Duodenal mucosa (tissue), 2 donors: ENCODE measurements at regions not wholly inside any gene's neighbourhood (a gene's known extent, or its start where the extent isn't known, plus 50 kb on each side); places are given as distances from the start of the nearest gene placed in this dataset.
"Not testable (repeated sequence)": the region's sequence is repeated elsewhere in the genome, so short reads cannot be mapped to it uniquely, and the experiment has no call there.

Experiments used
- H3K27ac ChIP-seq: one replicate; pipeline ENCODE4 v1.7.0; 2013; ENCODE audit warnings: low read depth, low read length
- H3K27me3 ChIP-seq, 2 donors: one replicate each; pipeline ENCODE4 v1.7.0; 2013; ENCODE audit warnings: low read length in 2 of 2, control low read depth in 1 of 2; ENCODE audit not compliant: insufficient read depth in 2 of 2, control insufficient read depth in 1 of 2
- H3K36me3 ChIP-seq, 2 donors: one replicate each; pipeline ENCODE4 v1.7.0; 2013; ENCODE audit warnings: low read length in 2 of 2, control low read depth in 1 of 2; ENCODE audit not compliant: insufficient read depth in 2 of 2, control insufficient read depth in 1 of 2
- H3K4me1 ChIP-seq, 2 donors: one replicate each; pipeline ENCODE4 v1.7.0; 2013; ENCODE audit warnings: low read length in 2 of 2, control low read depth in 1 of 2; ENCODE audit not compliant: insufficient read depth in 2 of 2, control insufficient read depth in 1 of 2
- H3K4me3 ChIP-seq, 2 donors: one replicate each; pipeline ENCODE4 v1.7.0; 2013; ENCODE audit warnings: low read length in 2 of 2, low read depth in 1 of 2
- H3K9ac ChIP-seq, 2 donors: one replicate each; pipeline ENCODE4 v1.7.0; 2013; ENCODE audit warnings: low read length in 2 of 2, low read depth in 1 of 2
- H3K9me3 ChIP-seq, 2 donors: one replicate each; pipeline ENCODE4 v1.7.0; 2013; ENCODE audit warnings: low read length in 2 of 2, control low read depth in 1 of 2; ENCODE audit not compliant: control insufficient read depth in 1 of 2

DNA sequence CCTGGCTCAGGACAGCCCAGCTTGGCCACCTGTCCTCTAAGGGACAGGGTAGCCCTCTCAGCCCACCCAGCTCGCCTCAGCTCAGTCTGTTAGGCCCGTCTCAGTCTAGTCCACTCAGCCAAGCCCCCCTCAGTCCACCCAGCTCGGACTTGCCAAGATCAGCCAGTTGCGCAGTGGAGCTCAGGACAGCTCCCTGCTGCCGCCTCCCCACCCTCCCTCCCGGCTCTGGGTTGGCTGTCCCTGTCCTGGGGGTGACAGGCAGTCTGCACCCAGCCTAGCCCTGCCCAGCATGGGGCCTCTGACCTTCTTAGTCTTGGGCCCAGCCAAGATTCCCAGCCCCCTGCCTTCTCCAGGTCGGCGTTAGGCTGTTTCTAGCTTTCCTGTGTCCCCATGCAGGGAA, 196.9 kb downstream of the TMEM121 start:
- H3K9me3 ChIP-seq, H3K4me3 ChIP-seq: not testable (repeated sequence)

GRCh38 chr14:105723776-105724175, 197.4 kb downstream of the TMEM121 start:
- H3K36me3 ChIP-seq, H3K9me3 ChIP-seq, H3K27ac ChIP-seq, H3K4me3 ChIP-seq, H3K27me3 ChIP-seq, H3K9ac ChIP-seq, H3K4me1 ChIP-seq: not testable (repeated sequence)

More for the DNA sequence above, 196.9 kb downstream of the TMEM121 start:
- not testable (repeated sequence) for H3K27me3 ChIP-seq, H3K27ac ChIP-seq, H3K36me3 ChIP-seq, H3K9ac ChIP-seq, H3K4me1 ChIP-seq

GRCh38 chr14:105729825-105730368, 203.5 kb downstream of the TMEM121 start:
- not testable (repeated sequence) for H3K27ac ChIP-seq, H3K9ac ChIP-seq, H3K27me3 ChIP-seq, H3K9me3 ChIP-seq, H3K4me3 ChIP-seq, H3K36me3 ChIP-seq, H3K4me1 ChIP-seq

DNA sequence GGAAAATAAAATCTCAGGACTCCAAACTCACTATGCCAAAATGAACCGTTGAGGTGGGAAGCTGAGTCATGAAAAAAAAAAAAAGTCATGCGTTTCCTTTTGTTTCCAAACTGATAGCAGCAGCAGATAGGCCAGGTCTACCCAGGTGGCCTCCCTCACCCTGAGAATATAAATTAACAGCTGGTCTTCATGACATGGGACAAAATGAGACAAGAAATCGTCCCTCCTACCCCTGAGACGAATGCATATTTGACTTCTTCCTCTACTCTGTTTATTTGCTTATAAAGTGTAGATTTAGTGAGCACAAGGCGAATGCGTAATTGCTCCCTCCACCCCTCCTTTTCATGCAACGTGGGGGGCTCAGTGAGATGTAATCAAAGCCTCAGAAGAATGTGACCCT, 204.3 kb downstream of the TMEM121 start:
- H3K4me3 ChIP-seq, H3K9me3 ChIP-seq, H3K36me3 ChIP-seq, H3K4me1 ChIP-seq, H3K9ac ChIP-seq, H3K27ac ChIP-seq, H3K27me3 ChIP-seq: not testable (repeated sequence)

DNA sequence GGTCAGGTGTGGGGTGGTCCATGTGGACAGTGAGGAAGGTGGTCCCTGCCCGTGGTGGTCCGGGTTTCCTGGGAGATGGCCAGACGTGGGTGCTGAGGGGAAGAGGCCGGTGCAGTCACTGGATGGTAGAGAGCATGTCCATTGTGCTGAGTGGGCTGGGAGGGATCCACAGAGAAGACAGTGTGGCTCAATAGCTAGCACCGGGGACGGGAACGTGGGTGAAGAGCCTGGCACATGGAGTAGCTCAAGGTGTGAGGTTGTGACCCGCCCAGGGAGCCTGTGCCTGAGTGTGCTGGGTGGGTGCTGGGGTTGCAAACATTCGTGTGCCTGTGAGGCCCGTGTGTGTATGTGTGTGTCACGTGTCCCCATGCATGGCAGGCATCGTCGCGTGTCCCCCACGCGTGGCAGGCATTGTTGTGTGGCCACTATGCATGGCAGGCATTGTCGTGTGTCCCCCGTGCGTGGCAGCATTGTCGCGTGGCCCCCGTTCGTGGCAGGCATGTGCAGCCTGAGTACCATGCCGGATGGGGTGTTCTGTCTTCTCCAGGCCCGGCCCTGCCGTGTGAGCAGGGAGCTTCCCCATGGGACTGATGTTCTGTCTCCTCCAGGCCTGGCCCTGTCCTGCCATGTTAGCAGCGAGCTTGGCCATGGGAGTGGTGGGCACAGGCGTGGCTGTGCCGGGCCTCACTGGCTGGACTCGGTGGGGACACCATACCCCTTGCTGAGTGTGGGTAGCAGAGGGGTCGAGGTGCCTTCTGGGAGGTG, 205.0 kb downstream of the TMEM121 start:
- not testable (repeated sequence) for H3K36me3 ChIP-seq, H3K4me3 ChIP-seq, H3K27ac ChIP-seq, H3K9me3 ChIP-seq, H3K4me1 ChIP-seq, H3K27me3 ChIP-seq, H3K9ac ChIP-seq

DNA sequence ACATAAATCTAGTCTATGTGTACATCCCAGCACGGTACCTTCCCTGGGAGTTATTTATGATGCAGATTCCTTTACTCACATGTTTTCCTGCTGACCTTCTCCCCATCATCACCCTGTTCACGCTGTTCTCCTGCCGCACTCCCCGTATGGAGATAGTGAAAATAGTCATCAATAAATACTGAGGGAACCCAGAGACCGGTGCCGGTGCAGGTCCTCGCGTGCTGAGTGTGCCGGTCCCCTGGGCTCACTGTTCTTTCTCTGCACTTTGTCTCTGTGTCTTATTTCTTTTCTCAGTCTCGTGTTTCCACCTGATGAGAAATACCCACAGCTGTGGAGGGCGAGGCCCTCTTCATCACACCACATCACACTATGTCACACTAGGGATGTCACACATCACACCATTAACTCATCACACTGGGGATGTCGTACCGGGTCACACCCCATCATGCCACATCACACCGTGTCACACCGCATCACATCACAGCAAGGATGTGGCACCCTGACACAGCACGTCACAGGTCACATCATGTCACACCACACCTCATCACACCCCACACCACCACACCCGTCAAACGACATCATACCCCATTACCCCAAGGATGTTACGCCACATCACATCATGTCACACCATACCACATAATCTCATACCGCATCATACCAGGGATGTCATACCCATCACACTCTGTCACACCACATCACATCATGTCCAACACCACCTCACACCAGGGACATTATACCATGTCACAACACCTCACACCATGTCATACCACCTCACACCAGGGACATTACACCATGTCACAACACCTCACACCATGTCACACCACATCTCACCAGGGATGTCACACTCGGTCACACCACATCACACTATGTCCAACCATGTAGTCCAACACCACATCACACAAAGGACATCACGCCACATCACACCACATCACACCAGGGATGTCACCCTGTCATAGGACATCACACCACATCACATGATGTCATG, 207.0 kb downstream of the TMEM121 start:
- Histone ChIP-seq H3K9me3 (no peaks in the 10 kb centered on the region), H3K27me3 (no peaks in the 10 kb centered on the region), H3K27ac (no peak overlapping the region), H3K4me3 (no peak overlapping the region), H3K4me1 (no peaks in the 10 kb centered on the region), H3K36me3 (no peaks in the 10 kb centered on the region), H3K9ac (no peak overlapping the region)

GRCh38 chr14:105734241-105734640, 207.9 kb downstream of the TMEM121 start:
- not testable (repeated sequence) for H3K9me3 ChIP-seq, H3K27ac ChIP-seq, H3K36me3 ChIP-seq, H3K9ac ChIP-seq, H3K4me1 ChIP-seq, H3K27me3 ChIP-seq, H3K4me3 ChIP-seq

DNA sequence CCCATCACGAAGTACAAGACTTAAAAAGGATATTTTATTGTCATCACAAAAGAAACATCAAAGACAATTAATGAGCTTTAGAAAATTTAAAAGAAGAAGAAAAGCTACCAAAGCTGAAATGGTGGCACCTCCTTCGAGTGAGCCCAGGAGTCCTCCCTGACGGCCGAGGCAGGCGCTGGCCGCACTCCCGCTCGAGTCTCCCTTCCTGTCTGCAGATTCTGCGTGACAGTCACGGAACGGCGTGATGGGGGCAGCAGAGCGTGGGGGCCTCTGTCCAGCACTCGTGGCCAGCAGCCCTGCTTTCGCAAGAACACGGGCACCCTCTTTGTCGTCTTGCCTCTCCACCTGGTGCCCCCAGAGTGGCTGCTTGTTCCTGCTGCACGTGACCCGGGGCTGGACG, 209.9 kb downstream of the TMEM121 start:
- H3K27me3 ChIP-seq, H3K9ac ChIP-seq, H3K4me1 ChIP-seq: not testable (repeated sequence)

DNA sequence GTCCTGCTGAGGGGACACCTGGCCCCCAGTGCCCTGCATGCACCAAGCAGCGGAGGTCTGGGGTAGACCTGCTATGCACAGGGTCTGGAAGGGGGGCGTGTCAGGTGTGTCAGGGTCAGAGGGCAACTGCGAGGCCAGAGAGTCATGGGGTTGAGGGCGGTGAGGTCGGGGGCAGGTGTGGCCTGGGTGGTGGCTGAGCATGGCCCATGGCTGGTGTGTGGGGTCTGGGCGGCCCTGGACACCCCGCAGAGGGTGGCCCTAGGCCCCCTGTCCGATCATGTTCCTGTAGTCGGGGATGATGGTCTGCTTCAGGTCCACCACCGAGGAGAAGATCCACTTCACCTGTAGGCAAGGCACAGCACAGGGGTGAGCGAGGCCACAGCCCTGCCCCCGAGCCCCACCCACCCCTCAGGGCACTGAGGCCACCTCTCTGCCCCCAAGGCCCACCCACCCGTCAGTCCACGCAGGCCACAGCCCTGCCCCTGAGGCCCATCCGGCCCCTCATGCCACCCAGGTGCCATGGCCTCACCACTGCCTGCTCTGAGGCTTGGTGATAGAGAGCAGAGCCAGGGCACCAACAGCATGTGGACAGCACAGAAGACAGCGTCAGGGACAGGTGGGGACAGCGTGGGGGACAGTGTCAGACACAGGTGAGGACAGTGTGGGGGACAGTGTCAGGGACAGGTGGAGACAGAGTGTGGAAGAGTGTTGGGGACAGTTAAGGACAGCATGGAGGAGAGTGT, 211.3 kb downstream of the TMEM121 start:
- no peaks in the 10 kb centered on the region for H3K4me1 ChIP-seq
- no peaks in the 10 kb centered on the region for H3K36me3 ChIP-seq
- no peak overlapping the region for H3K27ac ChIP-seq
- no peak overlapping the region for H3K4me3 ChIP-seq
- H3K9ac ChIP-seq = no peak overlapping the region
- H3K27me3 ChIP-seq = no peaks in the 10 kb centered on the region
- H3K9me3 ChIP-seq = no peaks in the 10 kb centered on the region

More for the DNA sequence above, 209.9 kb downstream of the TMEM121 start:
- H3K36me3 ChIP-seq, H3K9me3 ChIP-seq, H3K27ac ChIP-seq, H3K4me3 ChIP-seq: not testable (repeated sequence)

GRCh38 chr14:105738638-105739037, 212.3 kb downstream of the TMEM121 start:
- no peaks in the 10 kb centered on the region for H3K36me3 ChIP-seq
- no peaks in the 10 kb centered on the region for H3K4me1 ChIP-seq
- H3K27me3 ChIP-seq = no peaks in the 10 kb centered on the region
- H3K4me3 ChIP-seq = no peak overlapping the region
- H3K9me3 ChIP-seq = no peaks in the 10 kb centered on the region
- H3K27ac ChIP-seq = no peak overlapping the region
- no peak overlapping the region for H3K9ac ChIP-seq
